Left ventricle myocardium inferior (tissue), 1 donor: ENCODE measurements at regions not wholly inside any gene's neighbourhood (a gene's known extent, or its start where the extent isn't known, plus 50 kb on each side); places are given as distances from the start of the nearest gene placed in this dataset.

Source experiments
- DNase-seq: peaks from one replicate; pipeline ENCODE4 v3.0.0-alpha.2; 2020
- H3K27ac ChIP-seq: fragments of 200-600 bp; replicated peaks from 2 replicates; pipeline ENCODE4 v1.8.0; 2021
- H3K27me3 ChIP-seq: fragments of 200-600 bp; 2 replicates; pipeline ENCODE4 v1.8.0; 2021; ENCODE audit warnings: low read depth
- H3K36me3 ChIP-seq: fragments of 200-600 bp; 2 replicates; pipeline ENCODE4 v1.8.0; 2021
- H3K4me1 ChIP-seq: fragments of 200-600 bp; 2 replicates; pipeline ENCODE4 v1.8.0; 2021
- H3K4me3 ChIP-seq: fragments of 200-600 bp; 2 replicates; pipeline ENCODE4 v1.8.0; 2021; ENCODE audit warnings: mild to moderate bottlenecking, moderate library complexity
- H3K9me3 ChIP-seq: fragments of 200-600 bp; replicated peaks from 2 replicates; pipeline ENCODE4 v1.8.0; 2021
- intact Hi-C: fragments of 100-400 bp; cut with micrococcal nuclease; formaldehyde crosslinking; loops from one replicate; pipeline ENCODE4 v1.11.0; 2022
- TF ChIP-seq, protein P1 (sequence below): fragments of 200-600 bp; IDR thresholded peaks from 2 replicates; pipeline ENCODE4 v1.8.0; 2021; ENCODE audit warnings: antibody characterized with exemption, mild to moderate bottlenecking, borderline replicate concordance
- donor health status: DM: no; HTN: yes; CAD: no; lungs with severe emphysema.

DNA sequence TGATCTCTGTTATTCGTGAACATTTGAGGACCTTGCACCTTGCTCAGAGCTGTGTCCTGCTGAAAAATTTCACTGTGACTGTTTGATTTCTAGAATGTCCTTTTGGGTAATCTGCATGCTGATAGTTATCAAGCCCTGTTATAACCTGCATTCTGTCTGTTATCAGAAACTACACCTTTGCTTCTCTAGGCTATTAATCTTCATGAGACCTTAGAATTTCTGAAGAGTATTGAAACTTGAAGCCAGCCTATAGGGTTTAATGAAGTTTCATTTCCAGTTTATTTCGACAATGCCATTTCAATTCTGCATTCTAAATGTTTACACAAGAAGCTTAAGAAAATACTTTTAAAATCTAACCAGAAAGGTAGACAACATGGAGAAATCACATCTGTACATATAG lies 856.2 kb downstream of the SORCS1 start:
- TF ChIP-seq, protein P1, sequence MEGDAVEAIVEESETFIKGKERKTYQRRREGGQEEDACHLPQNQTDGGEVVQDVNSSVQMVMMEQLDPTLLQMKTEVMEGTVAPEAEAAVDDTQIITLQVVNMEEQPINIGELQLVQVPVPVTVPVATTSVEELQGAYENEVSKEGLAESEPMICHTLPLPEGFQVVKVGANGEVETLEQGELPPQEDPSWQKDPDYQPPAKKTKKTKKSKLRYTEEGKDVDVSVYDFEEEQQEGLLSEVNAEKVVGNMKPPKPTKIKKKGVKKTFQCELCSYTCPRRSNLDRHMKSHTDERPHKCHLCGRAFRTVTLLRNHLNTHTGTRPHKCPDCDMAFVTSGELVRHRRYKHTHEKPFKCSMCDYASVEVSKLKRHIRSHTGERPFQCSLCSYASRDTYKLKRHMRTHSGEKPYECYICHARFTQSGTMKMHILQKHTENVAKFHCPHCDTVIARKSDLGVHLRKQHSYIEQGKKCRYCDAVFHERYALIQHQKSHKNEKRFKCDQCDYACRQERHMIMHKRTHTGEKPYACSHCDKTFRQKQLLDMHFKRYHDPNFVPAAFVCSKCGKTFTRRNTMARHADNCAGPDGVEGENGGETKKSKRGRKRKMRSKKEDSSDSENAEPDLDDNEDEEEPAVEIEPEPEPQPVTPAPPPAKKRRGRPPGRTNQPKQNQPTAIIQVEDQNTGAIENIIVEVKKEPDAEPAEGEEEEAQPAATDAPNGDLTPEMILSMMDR = no peak
- no peak overlapping the region for H3K27ac ChIP-seq

DNA sequence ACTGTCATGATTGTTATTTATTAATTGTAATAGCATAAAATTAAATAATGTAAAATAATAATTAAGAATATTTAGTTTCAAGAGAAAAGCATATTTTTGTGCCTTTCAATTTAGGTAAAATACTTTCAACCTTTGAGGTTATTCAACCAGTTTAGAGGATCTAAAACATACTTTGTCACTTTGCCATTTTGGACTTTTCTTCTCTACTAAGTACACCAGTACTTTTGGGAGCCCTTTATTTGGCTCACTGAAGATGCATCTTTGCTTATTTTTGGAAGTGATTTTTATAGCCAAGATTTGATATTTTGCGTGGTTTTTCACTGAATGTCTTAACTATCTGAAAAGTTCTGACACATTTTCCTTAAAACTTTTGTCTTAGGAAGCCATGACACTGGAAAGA lies 860.5 kb downstream of the SORCS1 start:
- Histone ChIP-seq H3K9me3 (no peaks in the 10 kb centered on the region), H3K4me3 (no peak overlapping the region), H3K27me3 (no peaks in the 10 kb centered on the region), H3K4me1 (no peaks in the 10 kb centered on the region), H3K36me3 (no peaks in the 10 kb centered on the region), H3K27ac (no peak overlapping the region)
- TF ChIP-seq, protein P1 = no peak
- no peak for DNase-seq
- intact Hi-C loops = no loop called here

More for the DNA sequence above, 856.2 kb downstream of the SORCS1 start:
- no peak overlapping the region for H3K4me3 ChIP-seq
- H3K4me1 ChIP-seq = no peaks in the 10 kb centered on the region
- no peak for DNase-seq
- no peaks in the 10 kb centered on the region for H3K9me3 ChIP-seq
- H3K36me3 ChIP-seq = no peaks in the 10 kb centered on the region
- intact Hi-C loops = no loop called here
- H3K27me3 ChIP-seq = no peaks in the 10 kb centered on the region

DNA sequence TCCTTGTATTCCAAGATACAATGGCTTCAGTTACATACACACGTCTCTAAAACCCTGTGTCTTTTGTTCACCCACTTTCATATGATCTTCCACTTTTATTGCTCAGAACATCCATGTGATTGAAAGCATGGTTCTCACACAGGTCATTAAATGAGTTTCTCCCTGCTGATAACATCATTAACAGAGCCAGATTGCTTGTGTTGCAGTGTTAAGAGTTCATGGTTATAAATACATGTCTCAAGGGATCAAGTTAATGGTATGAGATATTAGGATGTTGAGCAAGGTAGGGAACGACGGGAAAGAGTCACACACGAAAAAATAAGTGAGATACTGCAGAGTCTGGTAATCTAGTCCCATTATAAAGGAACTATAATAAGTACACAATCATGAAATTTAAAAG lies 861.5 kb downstream of the SORCS1 start:
- Histone ChIP-seq H3K9me3 (no peaks in the 10 kb centered on the region), H3K27me3 (no peaks in the 10 kb centered on the region), H3K4me1 (no peaks in the 10 kb centered on the region), H3K27ac (no peak overlapping the region), H3K36me3 (no peaks in the 10 kb centered on the region), H3K4me3 (no peak overlapping the region)
- TF ChIP-seq, protein P1 = no peak
- intact Hi-C loops = no loop called here
- no peak for DNase-seq

DNA sequence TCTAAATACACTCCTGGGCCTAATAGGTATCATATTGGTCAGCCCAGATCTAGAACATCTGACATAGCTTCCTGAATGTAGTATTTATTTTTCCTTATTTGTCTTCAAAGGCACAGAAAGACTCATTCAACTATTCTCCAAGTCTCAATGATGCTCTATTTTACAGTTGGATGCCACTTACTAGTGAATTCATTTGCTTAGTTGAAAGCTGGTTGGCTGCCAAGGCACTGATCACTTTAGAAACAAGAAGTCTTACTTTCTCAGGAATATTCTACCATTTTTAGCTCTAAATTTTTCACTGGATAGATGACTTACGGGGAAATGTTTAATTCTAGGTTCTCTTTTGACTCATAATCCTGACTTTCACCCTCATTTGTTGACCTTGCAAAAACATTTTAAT lies 863.4 kb downstream of the SORCS1 start:
- Histone ChIP-seq H3K4me3 (no peak overlapping the region), H3K27me3 (no peaks in the 10 kb centered on the region), H3K36me3 (no peaks in the 10 kb centered on the region), H3K27ac (no peak overlapping the region), H3K4me1 (no peaks in the 10 kb centered on the region), H3K9me3 (no peaks in the 10 kb centered on the region)
- DNase-seq = no peak
- intact Hi-C loops = no loop called here
- TF ChIP-seq, protein P1 = no peak

DNA sequence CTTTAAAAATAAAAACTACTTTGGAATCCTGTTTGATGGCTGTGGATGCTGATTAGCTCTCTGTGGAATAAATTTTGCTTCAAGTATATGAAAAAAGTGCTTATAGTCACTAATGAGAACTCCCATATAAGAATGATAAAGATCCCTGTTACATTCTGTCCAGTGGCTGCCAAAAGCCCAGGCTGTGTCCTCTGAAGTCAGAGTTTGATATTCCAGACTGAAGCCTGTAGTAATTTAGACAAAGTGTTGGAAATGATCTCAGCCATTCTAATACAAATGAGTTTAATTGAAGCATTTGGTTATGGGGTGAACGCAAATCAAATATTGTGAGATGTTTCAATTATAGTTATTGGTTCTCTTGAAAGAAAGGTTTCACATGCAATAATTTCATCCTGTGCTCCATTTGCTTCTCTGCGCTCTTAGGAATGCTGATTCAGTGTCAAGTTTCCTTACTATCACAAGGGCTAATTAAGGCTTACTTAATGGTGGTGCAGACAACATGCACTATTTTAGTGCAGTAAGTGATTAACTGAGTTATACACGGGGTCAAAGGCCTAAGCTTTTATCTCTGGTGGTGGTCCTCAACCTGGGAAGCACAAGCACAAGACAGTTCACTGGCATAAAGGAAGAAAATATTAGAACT lies 867.6 kb downstream of the SORCS1 start:
- H3K27ac ChIP-seq = no peak overlapping the region
- intact Hi-C loops = no loop called here
- H3K27me3 ChIP-seq = no peaks in the 10 kb centered on the region
- TF ChIP-seq, protein P1 = no peak
- H3K4me3 ChIP-seq = no peak overlapping the region
- H3K9me3 ChIP-seq = no peaks in the 10 kb centered on the region
- no peak for DNase-seq
- no peaks in the 10 kb centered on the region for H3K36me3 ChIP-seq
- H3K4me1 ChIP-seq = no peaks in the 10 kb centered on the region
